Occipital lobe (tissue), 1 donor: ENCODE measurements at regions not wholly inside any gene's neighbourhood (a gene's known extent, or its start where the extent isn't known, plus 50 kb on each side); places are given as distances from the start of the nearest gene placed in this dataset.

ENCODE experiments used
- DNase-seq: peaks from one replicate; lab custom pipeline; 2025; lab: John Stamatoyannopoulos, UW

GRCh38 chr9:135239100-135239768, 151.8 kb downstream of the OLFM1 start:
- DNase-seq = no peak

GRCh38 chr9:135239769-135240141, 152.3 kb downstream of the OLFM1 start:
- no peak for DNase-seq

- peak; percentile 59 for DNase-seq
These were observed 152.8 kb downstream of the OLFM1 start for GRCh38 chr9:135240222-135240621.

- DNase-seq = peak; percentile 53
These were observed 153.4 kb downstream of the OLFM1 start for GRCh38 chr9:135240871-135241311.

- DNase-seq = no peak
These were observed 154.0 kb downstream of the OLFM1 start for GRCh38 chr9:135241381-135242048.

GRCh38 chr9:135242049-135242396, 154.6 kb downstream of the OLFM1 start:
- no peak for DNase-seq

- DNase-seq = no peak
These were observed 154.9 kb downstream of the OLFM1 start for GRCh38 chr9:135242406-135242805.

GRCh38 chr9:135243201-135244190, 156.0 kb downstream of the OLFM1 start:
- DNase-seq = no peak

GRCh38 chr9:135244271-135245221, 157.1 kb downstream of the OLFM1 start:
- no peak for DNase-seq

GRCh38 chr9:135245482-135246247, 158.2 kb downstream of the OLFM1 start:
- no peak for DNase-seq

- DNase-seq = peak; percentile 28
These were observed 159.1 kb downstream of the OLFM1 start for GRCh38 chr9:135246248-135247205.

- no peak for DNase-seq
These were observed 159.9 kb downstream of the OLFM1 start for GRCh38 chr9:135247227-135247930.

GRCh38 chr9:135248111-135248510, 160.6 kb downstream of the OLFM1 start:
- DNase-seq = no peak

- DNase-seq = no peak
These were observed 161.3 kb downstream of the OLFM1 start for GRCh38 chr9:135248721-135249120.

GRCh38 chr9:135249191-135249590, 161.7 kb downstream of the OLFM1 start:
- DNase-seq = no peak

GRCh38 chr9:135249711-135250110, 162.2 kb downstream of the OLFM1 start:
- DNase-seq = no peak

- DNase-seq = no peak
These were observed 163.9 kb downstream of the OLFM1 start for GRCh38 chr9:135251331-135251761.
